ENCODE measurements at regions not wholly inside any gene's neighbourhood (a gene's known extent, or its start where the extent isn't known, plus 50 kb on each side); places are given as distances from the start of the nearest gene placed in this dataset.
"Not testable (repeated sequence)": the region's sequence is repeated elsewhere in the genome, so short reads cannot be mapped to it uniquely, and the experiment has no call there.

- DNase-seq: no peak
Observed at GRCh38 chr3:182413061-182413460, 380.2 kb upstream of the ATP11B start.

GRCh38 chr3:182413682-182414081, 379.6 kb upstream of the ATP11B start:
- no peak for DNase-seq

- DNase-seq: no peak
Observed at GRCh38 chr3:182414586-182414985, 378.7 kb upstream of the ATP11B start.

GRCh38 chr3:182420741-182421140, 372.6 kb upstream of the ATP11B start:
- no peak for DNase-seq

GRCh38 chr3:182424006-182424405, 369.3 kb upstream of the ATP11B start:
- no peak for DNase-seq

GRCh38 chr3:182425926-182426718, 367.2 kb upstream of the ATP11B start:
- DNase-seq: not testable (repeated sequence)

GRCh38 chr3:182431972-182432371, 361.3 kb upstream of the ATP11B start:
- DNase-seq: not testable (repeated sequence)

- no peak for DNase-seq
Observed at GRCh38 chr3:182435860-182436259, 357.4 kb upstream of the ATP11B start.

GRCh38 chr3:182436547-182436946, 356.8 kb upstream of the ATP11B start:
- DNase-seq: no peak

- DNase-seq: no peak
Observed at GRCh38 chr3:182438398-182438797, 354.9 kb upstream of the ATP11B start.

GRCh38 chr3:182440101-182440500, 353.2 kb upstream of the ATP11B start:
- no peak for DNase-seq

GRCh38 chr3:182445576-182445975, 347.7 kb upstream of the ATP11B start:
- DNase-seq: no peak

GRCh38 chr3:182450942-182451787, 342.1 kb upstream of the ATP11B start:
- no peak for DNase-seq

- no peak for DNase-seq
Observed at GRCh38 chr3:182451871-182452270, 341.4 kb upstream of the ATP11B start.

- no peak for DNase-seq
Observed at GRCh38 chr3:182455011-182455410, 338.3 kb upstream of the ATP11B start.

- DNase-seq: no peak
Observed at GRCh38 chr3:182460303-182460702, 333.0 kb upstream of the ATP11B start.

- no peak for DNase-seq
Observed at GRCh38 chr3:182462152-182462551, 331.2 kb upstream of the ATP11B start.

GRCh38 chr3:182464513-182465145, 328.7 kb upstream of the ATP11B start:
- no peak for DNase-seq

GRCh38 chr3:182465301-182466185, 327.8 kb upstream of the ATP11B start:
- no peak for DNase-seq

GRCh38 chr3:182469086-182469485, 324.2 kb upstream of the ATP11B start:
- DNase-seq: no peak

- no peak for DNase-seq
Observed at GRCh38 chr3:182470187-182470586, 323.1 kb upstream of the ATP11B start.

GRCh38 chr3:182473191-182473710, 320.1 kb upstream of the ATP11B start:
- DNase-seq: no peak

All from dermis blood vessel endothelial cell (primary cell).